ENCODE measurements at regions not wholly inside any gene's neighbourhood (a gene's known extent, or its start where the extent isn't known, plus 50 kb on each side); places are given as distances from the start of the nearest gene placed in this dataset.
"Not testable (repeated sequence)": the region's sequence is repeated elsewhere in the genome, so short reads cannot be mapped to it uniquely, and the experiment has no call there.

DNA sequence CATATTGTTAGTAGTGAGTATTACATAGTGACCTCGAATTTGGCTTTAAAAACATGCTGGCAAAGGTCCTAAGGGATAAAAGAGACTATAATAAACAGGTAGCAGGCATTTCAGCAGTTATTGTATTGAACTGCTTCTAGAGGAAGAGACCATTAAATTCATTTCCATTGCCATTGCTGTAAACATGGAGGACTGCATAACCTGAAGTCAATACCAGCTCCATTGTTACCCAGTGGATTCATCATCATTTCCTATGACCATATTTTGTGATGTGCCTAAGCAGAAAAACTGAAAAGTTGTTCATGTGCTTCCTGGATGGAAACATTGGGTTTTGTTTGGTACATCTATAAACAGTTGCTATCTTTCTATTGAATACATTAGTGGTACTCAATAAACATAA is 482.5 kb upstream of the UBE2E2 start:
- no peak for DNase-seq

DNA sequence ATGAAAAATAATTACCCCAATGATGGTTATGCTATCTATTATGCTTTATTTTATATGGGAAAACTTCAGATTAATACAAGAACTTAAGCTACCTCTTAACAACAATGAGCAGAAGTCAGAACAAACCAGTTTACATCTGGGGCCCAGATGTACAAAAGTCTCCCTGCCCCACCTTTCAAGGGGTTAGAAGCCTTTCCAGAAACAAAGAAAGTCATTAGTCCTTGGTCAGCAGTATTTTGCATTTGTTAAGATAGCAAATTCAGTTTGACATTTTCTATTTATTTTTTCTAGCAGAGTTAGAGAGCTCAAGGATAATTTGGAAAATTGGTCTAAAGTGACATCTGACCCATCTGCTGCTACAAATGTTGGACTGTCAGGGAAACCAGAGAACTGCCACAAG is 478.7 kb upstream of the UBE2E2 start:
- no peak for DNase-seq

DNA sequence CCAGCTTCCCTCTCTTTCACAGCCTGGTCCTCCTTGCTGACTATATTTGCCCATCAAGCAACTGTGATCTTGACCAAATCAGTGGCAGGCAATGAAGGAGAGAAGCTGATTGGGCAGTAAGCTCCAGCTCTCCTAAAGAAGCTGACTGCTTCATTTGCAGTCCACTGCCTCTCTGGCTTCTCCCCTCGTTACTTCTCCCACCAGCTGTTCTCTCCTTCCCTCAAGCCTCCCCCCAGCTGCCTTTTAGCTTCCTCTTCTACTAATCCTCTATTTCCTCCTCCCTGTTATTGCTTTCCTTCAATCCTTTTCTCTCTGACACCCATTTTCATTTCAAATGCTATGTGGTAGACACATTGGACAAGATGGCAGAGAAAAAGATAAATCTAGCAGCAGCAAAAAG is 474.7 kb upstream of the UBE2E2 start:
- no peak for DNase-seq

DNA sequence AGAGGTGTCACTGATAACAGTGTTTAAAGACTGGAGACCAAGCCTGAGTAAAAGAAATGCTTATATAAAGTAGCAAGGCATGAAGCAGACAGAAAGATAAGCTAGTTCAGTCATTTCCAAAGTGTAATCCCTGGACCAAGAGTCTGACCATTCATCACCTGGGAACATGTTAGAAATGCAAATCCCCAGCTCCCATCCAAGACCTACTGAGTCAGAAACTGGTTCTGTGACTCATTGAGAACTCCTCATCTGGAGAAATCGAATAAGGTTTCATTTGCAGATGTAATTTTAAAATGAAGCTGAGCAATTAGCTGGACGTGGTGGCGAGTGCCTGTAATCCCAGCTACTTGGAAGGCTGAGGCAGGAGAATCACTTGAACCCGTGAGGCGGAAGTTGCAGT is 473.9 kb upstream of the UBE2E2 start:
- DNase-seq, result no peak

DNA sequence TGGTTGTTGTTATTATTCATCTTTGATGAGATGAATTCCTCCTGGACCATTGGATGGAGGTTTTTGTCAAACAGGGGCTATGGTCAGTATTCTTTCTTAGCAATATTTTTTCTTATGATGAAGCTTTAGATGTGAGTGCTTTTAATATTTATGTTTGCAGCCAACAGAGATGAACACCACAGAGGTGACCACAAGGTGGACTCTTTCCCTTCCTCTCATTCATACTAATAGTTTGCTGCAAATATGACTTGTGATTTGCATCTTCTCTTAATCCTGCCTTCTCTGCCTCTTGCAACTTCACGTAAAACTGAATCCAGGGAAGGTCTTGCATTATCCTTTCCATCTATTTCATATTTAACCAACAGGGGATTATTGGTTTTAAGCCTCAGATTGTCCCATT is 473.1 kb upstream of the UBE2E2 start:
- DNase-seq, result no peak

DNA sequence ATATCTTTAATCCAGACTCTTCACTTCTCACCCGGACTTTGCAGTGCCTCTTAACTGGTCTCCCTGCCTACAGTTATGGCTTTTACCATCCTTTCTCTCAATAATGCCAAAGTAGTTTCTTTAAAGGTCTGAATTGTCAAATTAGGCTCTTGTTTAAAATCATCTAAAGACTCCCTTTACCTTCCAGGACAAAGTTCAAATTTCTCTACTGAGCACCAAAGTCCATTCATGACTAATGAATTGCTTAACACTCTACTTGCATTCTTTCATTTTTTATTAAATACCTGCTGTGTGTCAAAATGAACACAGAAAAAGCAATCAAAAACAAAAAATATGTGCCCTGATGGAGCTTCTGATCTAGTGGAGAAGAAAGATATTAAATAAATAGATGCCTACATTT is 472.4 kb upstream of the UBE2E2 start:
- DNase-seq, result no peak

DNA sequence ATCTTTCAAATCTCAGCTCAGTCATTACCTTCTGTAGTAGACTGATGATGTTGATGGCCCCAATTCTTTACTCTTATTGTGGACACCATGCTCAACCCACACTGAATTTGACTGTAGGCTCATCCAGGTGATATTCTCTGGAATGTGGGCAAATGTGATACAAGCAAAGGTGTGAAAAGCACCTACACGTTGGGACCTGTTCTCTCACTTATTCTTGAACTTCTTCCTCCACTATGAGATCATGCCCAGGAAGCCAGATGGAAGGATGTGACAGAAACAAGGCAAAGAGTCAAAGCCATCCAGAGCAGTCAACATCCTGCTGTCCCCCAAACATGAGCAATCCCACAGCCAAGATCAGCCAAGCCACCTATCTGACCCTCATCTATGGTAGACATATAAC is 471.2 kb upstream of the UBE2E2 start:
- no peak for DNase-seq

DNA sequence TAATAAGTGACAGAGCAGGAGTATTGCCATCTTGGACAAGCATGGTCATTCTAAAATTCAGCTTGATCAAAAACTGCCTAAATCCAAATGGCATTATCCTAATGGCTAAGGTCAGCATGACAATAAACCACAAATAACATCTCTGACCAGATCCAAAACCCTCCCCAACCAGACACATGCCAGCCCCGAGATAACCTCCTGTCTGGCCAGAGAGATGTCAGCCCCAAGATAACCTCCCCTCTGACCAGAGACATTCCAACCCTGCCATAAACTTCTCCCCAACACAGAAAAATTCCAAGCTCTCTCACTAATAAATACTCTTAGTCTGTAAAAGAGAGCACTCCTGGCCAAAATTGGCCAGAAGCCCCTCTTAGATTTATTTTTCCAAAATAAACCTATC is 470.5 kb upstream of the UBE2E2 start:
- DNase-seq, result no peak

DNA sequence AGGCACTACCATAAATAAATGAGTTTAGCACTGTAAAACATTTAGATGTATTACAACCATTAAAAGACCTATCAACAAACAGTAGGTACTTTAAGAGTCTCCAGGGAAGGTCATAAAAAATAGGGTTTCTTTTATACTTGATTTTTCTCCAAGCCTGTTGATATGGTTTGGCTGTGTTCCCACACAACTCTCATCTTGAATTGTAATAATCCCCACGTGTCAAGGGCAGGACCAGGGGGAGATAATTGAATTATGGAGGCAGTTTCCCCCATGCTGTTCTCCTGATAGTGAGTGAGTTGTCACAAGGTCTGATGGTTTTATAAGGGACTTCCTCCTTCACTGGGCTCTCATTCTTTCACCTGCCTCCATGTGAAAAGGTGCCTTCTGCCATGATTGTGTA is 468.9 kb upstream of the UBE2E2 start:
- no peak for DNase-seq

DNA sequence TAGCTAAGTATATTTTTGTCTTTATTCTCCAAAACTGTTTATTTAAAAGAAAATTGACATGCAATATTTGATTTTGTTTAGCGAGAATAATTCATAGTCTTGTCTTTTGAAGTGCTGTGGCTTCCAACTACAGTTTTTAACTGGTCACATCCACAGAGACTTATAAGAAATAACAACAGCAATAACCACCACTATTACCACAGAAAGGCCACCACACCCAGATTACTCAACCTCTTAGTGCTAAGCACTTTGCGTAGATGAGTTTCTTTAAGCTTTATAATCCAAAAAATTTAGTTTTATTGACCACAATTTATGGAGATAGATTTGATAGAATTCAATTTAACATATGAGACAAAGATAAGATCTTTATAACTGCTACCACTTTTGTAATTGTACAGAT is 468.4 kb upstream of the UBE2E2 start:
- no peak for DNase-seq

DNA sequence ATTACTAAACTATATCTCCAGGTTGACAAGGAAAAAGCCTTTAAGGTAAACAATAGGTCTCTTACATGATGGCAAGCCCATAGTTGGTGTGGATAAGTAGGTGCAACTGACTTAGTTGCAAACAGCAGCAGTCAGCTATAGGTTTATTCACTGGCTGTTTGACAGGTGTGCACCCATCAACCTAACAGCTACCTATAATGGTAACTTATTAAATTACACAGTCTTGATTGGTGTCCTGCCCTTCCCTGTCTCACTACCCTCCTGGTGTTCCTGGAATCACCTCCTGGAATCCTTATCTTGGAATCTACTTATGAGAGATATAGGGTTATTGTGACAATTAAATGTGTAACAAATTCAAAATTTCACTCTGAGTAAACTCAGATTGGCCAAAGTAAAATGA is 467.8 kb upstream of the UBE2E2 start:
- DNase-seq, result no peak

DNA sequence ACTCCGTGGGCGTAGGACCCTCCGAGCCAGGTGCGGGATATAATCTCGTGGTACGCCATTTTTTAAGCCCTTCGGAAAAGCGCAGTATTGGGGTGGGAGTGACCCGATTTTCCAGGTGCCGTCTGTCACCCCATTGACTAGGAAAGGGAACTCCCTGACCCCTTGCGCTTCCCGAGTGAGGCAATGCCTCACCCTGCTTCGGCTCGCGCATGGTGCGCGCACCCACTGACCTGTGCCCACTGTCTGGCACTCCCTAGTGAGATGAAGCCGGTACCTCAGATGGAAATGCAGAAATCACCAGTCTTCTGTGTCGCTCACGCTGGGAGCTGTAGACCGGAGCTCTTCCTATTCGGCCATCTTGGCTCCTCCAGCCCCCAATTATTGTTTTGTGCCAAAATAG is 459.7 kb upstream of the UBE2E2 start:
- DNase-seq, result not testable (repeated sequence)

DNA sequence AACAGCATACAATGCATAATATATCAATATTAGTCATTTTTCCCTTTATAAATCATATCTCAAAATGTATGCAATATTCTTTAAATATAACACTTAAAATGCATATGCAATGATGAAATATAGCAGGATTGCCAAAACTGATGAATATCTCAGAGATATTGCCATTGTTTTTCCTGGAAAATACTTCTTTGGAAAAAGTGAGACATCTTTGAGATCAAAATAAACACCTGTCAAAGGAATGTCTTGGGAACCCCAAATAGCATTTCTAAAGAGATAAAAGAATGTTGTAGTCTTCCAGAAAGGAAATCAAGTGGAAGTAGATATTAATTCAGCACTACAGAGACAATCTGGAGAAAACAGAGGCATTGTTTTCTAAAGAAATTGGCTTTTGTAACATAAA is 457.8 kb upstream of the UBE2E2 start:
- no peak for DNase-seq

DNA sequence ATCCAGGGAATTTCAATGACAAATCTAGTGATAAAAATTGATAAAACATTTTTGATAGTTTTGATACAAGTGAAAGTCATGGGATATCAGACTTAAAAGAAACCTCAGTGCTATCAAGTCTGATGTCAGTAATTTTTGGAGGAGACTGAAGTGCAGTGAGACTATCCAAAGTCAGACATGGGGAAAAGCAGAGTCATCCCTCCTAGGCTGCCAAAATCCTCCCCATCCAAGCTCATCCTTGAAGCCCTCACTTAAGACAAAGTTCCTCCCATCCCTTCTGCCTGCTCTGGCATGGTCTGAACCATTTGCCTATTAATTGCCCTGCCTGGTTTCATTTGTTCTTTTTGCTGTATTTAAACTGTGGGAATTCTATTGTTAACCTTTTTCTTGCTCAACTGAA is 456.9 kb upstream of the UBE2E2 start:
- DNase-seq, result no peak

DNA sequence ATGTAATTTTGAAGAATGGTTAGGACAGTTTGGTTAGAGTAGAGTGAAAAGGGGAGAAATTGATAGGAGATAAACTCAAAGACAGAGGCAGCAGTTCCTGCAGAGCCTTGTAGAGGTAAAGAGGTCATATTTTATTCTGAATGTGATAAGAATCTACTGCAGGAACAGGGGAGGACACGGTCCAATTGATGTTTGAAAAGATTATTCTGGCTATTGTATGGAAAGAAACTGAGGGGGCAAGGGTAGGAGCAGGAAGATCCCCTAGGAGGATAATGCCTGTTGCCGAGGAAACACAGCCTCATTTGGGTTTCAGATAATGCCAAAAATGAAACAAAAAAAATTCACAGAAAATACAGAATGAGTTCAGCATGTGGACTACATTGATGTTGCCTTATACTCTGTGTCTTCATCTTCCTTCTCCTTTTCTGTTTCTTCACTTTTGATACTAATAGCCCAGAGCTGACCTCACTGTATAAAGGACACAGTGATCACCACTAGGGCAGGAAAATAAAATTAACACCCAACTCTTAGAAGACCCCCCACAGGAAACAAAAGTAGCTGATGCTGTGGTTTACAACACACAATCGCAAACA is 454.6 kb upstream of the UBE2E2 start:
- no peak for DNase-seq

DNA sequence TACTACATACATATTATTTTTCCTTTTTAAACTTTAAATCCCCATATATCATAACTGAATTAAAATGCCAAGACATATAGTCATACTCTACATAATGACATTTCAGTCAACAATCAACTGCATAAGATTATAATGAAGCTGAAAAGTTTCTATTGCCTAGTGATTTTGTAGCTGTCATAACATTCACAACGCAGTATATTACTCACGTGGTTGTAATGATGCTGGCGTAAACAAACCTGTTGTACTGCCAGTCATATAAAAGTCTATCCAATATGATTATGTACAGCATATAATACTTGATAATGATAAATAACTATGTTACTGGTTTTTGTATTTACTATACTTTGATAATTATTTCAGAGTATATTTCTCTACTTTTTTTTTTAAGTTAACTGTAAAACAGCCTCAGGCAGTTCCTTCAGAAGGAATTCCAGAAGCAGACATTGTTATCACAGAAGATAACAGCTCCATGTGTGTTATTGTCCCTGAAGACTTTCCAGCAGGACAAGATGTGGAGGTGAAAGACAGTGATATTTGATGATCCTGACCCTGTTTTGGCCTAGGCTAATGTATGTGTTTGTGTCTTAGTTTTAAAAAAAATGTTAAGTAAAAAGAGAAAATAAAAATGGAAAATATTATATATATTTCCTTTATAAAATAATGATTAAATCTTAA is 443.4 kb upstream of the UBE2E2 start:
- DNase-seq, result no peak

DNA sequence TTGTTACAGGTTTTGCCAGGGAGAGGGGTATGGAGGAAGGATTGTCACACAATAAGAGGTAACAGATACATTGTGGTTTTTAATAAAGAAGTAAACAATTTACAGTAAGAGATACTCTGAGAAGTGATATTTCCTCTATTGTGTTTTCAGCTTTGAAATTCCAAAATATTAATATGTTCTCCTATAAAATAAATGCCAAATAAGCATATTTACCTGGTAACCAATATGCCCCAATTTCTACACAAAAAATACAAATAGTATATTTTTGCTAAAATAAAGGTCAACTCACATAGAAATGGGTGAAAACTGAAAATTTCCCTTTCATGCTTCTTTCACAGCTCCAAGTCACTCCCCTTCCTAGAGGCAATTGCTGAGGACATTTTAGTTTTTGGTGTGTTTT is 437.4 kb upstream of the UBE2E2 start:
- DNase-seq, result no peak

DNA sequence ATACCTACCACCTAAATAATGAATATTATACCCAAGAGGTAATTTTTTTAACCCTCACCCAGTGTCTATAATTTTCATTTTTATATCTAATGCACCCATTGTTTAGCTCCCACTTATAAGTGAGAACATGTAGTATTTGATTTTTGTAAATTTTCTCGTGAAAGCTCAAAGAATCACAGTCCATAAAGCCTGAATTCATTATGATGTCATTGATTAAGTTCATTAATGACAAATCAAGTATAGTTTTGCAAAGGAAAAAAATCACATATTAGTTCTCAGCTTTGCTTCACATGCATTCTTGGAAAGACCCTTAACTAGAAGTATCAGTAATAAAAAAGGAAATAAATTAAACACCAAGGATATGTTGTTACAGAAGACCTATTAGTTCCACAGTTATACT is 425.3 kb upstream of the UBE2E2 start:
- DNase-seq, result no peak

DNA sequence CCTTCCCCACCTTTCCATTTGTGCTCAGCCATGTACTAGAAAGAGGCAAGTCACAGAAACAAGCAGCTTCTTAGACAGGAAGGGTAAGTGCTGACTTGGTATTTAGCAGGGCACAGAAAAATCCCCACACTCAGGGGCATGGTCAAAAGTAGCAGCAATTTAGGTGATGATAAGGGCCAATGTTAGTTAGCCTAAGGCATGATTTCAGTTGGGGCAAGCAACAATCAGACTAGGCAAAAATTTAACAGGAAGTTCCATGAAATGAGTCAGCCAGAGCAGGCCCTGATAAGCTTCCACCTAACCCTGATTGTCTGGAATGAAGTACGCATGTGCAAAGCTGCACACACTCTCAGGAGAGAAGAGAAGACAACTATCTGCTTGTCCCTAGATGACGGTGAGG is 423.4 kb upstream of the UBE2E2 start:
- DNase-seq, result no peak

DNA sequence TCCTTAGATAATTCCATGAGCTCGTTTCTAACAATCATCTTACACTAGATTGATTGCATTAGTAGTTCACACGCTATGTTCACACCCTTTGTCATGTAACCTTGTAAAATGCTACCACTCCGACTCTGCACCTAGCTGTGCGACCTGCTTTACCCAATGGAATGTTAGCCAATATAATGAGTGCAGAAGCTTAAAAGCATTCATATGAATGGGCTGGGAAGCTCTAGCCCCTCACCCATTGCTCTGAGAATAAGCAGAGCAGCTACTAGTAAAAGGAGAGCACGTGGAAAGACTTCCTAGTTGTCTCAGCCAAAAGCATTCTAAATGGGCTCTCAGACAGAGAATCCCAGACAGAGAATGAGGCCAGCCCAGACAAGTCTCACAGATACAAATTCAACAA is 410.6 kb upstream of the UBE2E2 start:
- DNase-seq, result no peak

DNA sequence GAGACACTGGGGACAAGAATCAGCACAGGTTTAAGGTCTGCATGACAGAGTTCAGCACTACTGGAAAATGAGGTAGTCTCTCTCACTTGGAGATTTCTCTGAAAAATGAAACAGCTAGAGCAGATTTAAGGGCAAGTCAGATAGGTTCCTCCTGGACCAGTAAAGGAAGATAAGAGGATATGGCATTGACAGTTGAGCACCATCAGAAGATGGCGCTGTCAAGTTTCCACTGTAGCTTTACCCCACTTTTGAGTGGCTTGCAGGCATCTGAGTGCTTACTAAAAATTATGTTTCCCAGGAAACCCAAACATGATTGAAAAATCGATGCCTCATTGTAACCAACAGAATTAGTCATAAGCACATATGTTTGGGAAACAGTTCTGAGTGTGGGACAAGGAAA is 407.2 kb upstream of the UBE2E2 start:
- no peak for DNase-seq

DNA sequence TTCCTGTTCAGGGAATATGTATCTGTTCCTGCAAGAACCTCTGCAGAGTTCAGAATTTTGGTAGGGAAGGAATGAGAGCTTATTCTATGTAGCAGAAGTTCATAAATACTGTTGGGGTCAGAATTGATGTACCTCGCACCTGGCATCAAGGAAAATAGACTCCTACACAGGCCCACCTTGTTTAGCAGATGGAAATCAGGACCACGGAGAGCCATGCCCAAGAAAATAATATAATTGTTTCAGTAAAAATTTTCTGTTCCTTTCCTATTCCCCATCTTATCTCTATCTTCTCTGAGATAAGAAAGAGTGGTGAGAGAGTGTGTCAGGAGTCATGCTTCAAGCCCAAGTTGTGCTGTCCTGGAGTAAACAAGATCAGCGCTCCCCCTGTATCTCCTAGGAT is 404.7 kb upstream of the UBE2E2 start:
- DNase-seq, result no peak

DNA sequence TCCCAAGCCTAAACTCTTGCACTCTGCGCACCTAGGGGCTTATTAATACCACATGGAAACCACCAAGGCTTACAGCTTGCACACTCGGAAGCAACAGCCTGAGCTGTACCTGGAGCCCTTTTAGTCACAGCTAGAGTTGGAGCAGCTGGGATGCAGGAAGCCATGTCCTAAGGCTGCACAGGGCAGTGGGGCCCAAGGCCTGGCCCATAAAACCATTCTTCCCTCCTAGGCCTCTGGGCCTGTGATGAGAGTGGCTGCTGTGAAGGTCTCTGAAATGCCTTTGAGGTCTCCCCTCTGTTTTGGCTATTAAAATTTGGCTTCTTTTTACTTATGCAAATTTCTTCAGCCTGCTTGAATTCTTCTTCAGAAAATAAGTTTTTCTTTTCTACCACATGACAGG is 383.9 kb upstream of the UBE2E2 start:
- DNase-seq, result no peak

DNA sequence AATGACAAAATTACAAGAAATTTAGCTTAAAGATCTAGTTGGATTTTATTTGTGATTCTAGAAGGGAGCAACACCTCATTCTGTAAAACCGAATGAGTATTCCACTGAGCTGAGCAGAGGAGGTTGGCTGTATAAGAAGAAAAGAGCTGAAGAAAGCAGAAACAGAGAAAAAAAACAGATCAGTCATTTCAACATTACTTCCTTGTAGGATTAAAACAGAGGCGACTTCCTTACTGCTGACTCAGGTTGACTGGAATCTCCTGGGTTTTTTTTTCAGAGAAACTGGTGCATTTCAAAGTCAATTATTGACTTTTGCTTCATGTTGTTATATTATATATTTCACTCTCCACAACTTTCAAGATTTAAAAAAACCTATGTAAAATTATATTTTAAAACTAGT is 368.1 kb upstream of the UBE2E2 start:
- no peak for DNase-seq

DNA sequence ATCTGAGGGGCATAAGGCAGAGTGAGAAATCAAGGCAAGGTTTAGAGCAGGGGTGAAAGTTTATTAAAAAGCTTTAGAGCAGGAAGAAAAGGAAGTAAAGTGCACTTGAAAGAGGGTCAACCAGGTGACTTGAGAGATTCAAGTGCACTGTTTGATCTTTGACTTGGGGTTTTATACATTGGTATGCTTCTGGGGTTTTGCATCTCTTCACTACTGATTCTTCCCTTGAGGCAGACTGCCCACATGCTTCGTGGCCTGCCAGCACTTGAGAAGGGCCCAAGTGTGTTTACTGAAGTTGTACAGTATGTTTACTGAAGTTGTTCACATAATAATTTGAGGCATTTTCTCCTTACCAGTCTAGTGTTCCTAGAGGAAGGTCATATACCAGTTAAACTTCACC is 367.0 kb upstream of the UBE2E2 start:
- no peak for DNase-seq

DNA sequence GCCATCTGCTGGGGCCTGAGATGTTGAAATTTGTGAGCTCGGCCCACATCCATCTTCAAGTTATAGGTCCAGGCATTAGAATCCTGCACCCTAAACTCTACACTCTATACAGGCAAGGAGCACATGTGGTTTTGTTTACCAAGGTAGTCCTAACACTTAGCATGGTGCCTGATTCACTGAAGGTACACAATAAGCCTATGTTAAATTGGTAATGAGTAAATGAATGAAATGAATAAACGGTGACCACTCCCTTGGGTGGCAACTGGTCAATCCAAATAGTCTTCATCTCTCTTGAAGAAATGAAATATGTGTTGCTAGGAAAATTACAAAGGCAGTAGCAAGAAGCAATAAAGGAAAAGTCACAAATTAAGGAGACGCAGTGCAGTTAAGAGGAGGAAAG is 359.3 kb upstream of the UBE2E2 start:
- no peak for DNase-seq

All from NCI-H446 (cell line).